Astrocyte (in vitro differentiated cells and primary cell): ENCODE measurements at regions not wholly inside any gene's neighbourhood (a gene's known extent, or its start where the extent isn't known, plus 50 kb on each side); places are given as distances from the start of the nearest gene placed in this dataset.

Source experiments
- CTCF ChIP-seq: IDR thresholded peaks from 2 replicates; pipeline ENCODE4 v1.5.1; 2011; ENCODE audit warnings: low read depth, mild to moderate bottlenecking, inconsistent platforms, low read length, moderate library complexity; ENCODE audit not compliant: insufficient read depth
- EZH2 ChIP-seq: IDR thresholded peaks from 2 replicates; pipeline ENCODE4 v1.6.1; 2012; ENCODE audit warnings: mild to moderate bottlenecking, low read length, inconsistent platforms; ENCODE audit not compliant: insufficient read depth

GRCh38 chr18:65464361-65464760 lies 286.5 kb upstream of the CDH7 start:
- TF ChIP-seq EZH2 (no peak), CTCF (no peak)
